CD14-positive monocyte (primary cell): ENCODE measurements at regions not wholly inside any gene's neighbourhood (a gene's known extent, or its start where the extent isn't known, plus 50 kb on each side); places are given as distances from the start of the nearest gene placed in this dataset.

Experiments
- DNase-seq, 3 donors: peaks; one replicate each; pipeline ENCODE4 v3.0.0-alpha.2; 2011 to 2022
- H2AFZ ChIP-seq: 2 replicates; pipeline ENCODE4 v1.6.0; 2012; ENCODE audit warnings: mild to moderate bottlenecking, low read depth, low read length, inconsistent platforms; ENCODE audit not compliant: insufficient read depth, poor library complexity, severe bottlenecking
- H3K27ac ChIP-seq, 2 donors: 1 replicate in 1 of 2; 2 replicates in 1 of 2; pipeline ENCODE4 v1.5.1; 2012 to 2013; ENCODE audit warnings: low read length in 2 of 2, control low read depth in 1 of 2, inconsistent platforms in 1 of 2, low read depth in 1 of 2, mild to moderate bottlenecking in 1 of 2
- H3K27me3 ChIP-seq, 2 donors: one replicate each; pipeline versions ENCODE4 v1.6.0 to v1.6.1; 2011 to 2013; ENCODE audit warnings: low read length in 2 of 2; ENCODE audit not compliant: control insufficient read depth in 2 of 2, insufficient read depth in 2 of 2
- H3K36me3 ChIP-seq, 2 donors: replicated peaks in 1 of 2; 1 replicate in 1 of 2; 2 replicates in 1 of 2; pipeline versions ENCODE4 v1.5.1 to v1.6.1; 2012 to 2013; ENCODE audit warnings: low read length in 2 of 2, control low read depth in 1 of 2, inconsistent platforms in 1 of 2, mild to moderate bottlenecking in 1 of 2; ENCODE audit not compliant: insufficient read depth in 2 of 2, control insufficient read depth in 1 of 2
- H3K4me1 ChIP-seq, 2 donors: 1 replicate in 1 of 2; 2 replicates in 1 of 2; pipeline versions ENCODE4 v1.5.1 to v1.6.1; 2012 to 2013; ENCODE audit warnings: low read length in 2 of 2, control low read depth in 1 of 2, inconsistent platforms in 1 of 2, mild to moderate bottlenecking in 1 of 2, moderate library complexity in 1 of 2; ENCODE audit not compliant: insufficient read depth in 2 of 2, control insufficient read depth in 1 of 2
- H3K4me2 ChIP-seq: replicated peaks from 2 replicates; pipeline ENCODE3; 2012; ENCODE audit warnings: low read length, moderate library complexity, mild to moderate bottlenecking; ENCODE audit not compliant: poor library complexity, severe bottlenecking; ENCODE audit errors: extremely low read depth
- H3K4me3 ChIP-seq, 3 experiments: fragments of 200-600 bp in 1 of 3; sonication (generic) in 1 of 3; replicated peaks in 1 of 3; 1 replicate in 2 of 3; 2 replicates in 1 of 3; pipeline ENCODE4 v1.5.1; 2011 to 2013; ENCODE audit warnings: low read length in 3 of 3, mild to moderate bottlenecking in 3 of 3, control low read depth in 2 of 3, low read depth in 2 of 3, inconsistent platforms in 1 of 3, moderate library complexity in 1 of 3
- H3K79me2 ChIP-seq: 2 replicates; pipeline ENCODE4 v1.6.0; 2012; ENCODE audit warnings: mild to moderate bottlenecking, control low read depth, inconsistent platforms, low read length, moderate library complexity; ENCODE audit not compliant: insufficient read depth
- H3K9ac ChIP-seq: 2 replicates; pipeline ENCODE4 v1.6.0; 2017; ENCODE audit warnings: low read length, mild to moderate bottlenecking; ENCODE audit not compliant: insufficient read depth, poor library complexity, severe bottlenecking
- H3K9me3 ChIP-seq, 2 donors: replicated peaks in 1 of 2; 1 replicate in 1 of 2; 2 replicates in 1 of 2; pipeline versions ENCODE4 v1.5.1 to v1.6.1; 2012 to 2013; ENCODE audit warnings: low read length in 2 of 2, control low read depth in 1 of 2; ENCODE audit not compliant: control insufficient read depth in 1 of 2, insufficient read depth in 1 of 2
- H4K20me1 ChIP-seq: 2 replicates; pipeline ENCODE4 v1.6.0; 2012; ENCODE audit warnings: mild to moderate bottlenecking, low read length, control low read depth, moderate library complexity; ENCODE audit not compliant: insufficient read depth
- H3K27ac Mint-ChIP-seq, 7 donors: one replicate each; pipeline ENCODE4 v1.8.0; 2020; ENCODE audit warnings: mild to moderate bottlenecking in 7 of 7, mixed read lengths in 7 of 7, moderate library complexity in 6 of 7, inconsistent platforms in 2 of 7
- H3K27me3 Mint-ChIP-seq, 3 donors: one replicate each; pipeline ENCODE4 v1.8.0; 2021 to 2022; ENCODE audit warnings: low read depth in 3 of 3, mild to moderate bottlenecking in 3 of 3, mixed read lengths in 3 of 3, moderate library complexity in 3 of 3, inconsistent platforms in 1 of 3
- H3K36me3 Mint-ChIP-seq, 2 donors: one replicate each; pipeline ENCODE4 v1.8.0; 2020; ENCODE audit warnings: mixed read lengths in 2 of 2, inconsistent platforms in 1 of 2, mild to moderate bottlenecking in 1 of 2
- H3K4me1 Mint-ChIP-seq: one replicate; pipeline ENCODE4 v1.8.0; 2020; ENCODE audit warnings: mild to moderate bottlenecking, mixed read lengths
- H3K4me3 Mint-ChIP-seq, 2 donors: one replicate each; pipeline ENCODE4 v1.8.0; 2020; ENCODE audit warnings: mild to moderate bottlenecking in 2 of 2, mixed read lengths in 2 of 2, moderate library complexity in 1 of 2
- H3K9me3 Mint-ChIP-seq, 7 donors: one replicate each; pipeline ENCODE4 v1.8.0; 2020 to 2022; ENCODE audit warnings: mixed read lengths in 7 of 7, mild to moderate bottlenecking in 6 of 7, moderate library complexity in 6 of 7, inconsistent platforms in 2 of 7
- WGBS: methylation state at CpG from one replicate; pipeline ENCODE4 v1.1.5; 2013; ENCODE audit warnings: missing lambda C conversion rate; ENCODE audit not compliant: insufficient coverage; 5-methylcytosine and 5-hydroxymethylcytosine counted together
- intact Hi-C, 2 donors: fragments of 100-400 bp; cut with micrococcal nuclease; formaldehyde crosslinking; loops; one replicate each; pipeline versions ENCODE4 v1.15.0 to v1.15.1; 2023
- TF ChIP-seq, protein P1 (sequence below): fragments of 200-600 bp; IDR thresholded peaks from one replicate; pipeline ENCODE4 v1.8.0; 2022; ENCODE audit warnings: antibody characterized with exemption, mild to moderate bottlenecking

DNA sequence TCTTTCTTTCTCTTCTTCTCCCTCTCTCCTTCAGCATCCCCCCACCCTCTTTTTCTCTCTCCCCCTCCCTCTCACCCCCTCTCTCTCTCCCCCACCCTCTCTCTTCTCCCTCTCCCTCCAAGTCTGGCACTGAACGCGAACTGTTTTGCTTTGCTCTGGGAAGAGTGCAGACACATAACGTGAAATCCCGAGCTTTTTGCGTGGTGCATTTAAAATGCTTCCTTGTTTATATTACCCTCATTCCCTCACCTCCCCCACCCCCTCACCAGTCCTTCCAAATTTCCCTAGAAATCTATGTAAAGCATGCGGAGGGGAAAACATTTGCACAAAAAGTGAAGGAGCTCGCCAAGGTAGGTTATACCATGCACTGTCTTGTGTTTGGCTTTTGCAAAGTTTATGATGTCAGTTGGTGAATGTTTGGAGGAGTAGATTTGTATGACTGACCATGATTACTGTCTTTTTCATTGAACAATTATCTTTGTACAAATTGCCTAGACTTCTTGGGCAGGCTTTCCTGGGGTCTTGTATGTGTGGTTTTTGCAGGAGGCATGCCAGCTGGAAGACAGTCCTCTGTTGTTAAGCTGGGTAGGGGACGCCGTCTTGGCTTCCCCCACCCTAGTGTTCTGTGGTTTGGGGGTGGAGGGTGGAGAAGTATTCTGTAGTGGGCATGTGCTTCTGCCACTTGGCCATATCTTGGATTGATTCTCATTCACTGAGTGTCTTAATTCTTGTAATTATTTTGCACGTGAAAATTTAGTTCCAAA, 123.7 kb upstream of the HSD17B12 start:
- no peak for DNase-seq
- Mint-ChIP-seq H3K27ac (no peak overlapping the region), H3K4me3 (peak overlapping the region in 1 of 2 donors; percentile 61), H3K36me3 (peaks cover 0 to 2% of the 10 kb centered on the region in 2 donors), H3K4me1 (peaks cover 2% of the 10 kb centered on the region), H3K9me3 (peaks cover 0 to 9% (median 2%) of the 10 kb centered on the region in 7 donors), H3K27me3 (peaks cover 74 to 77% (median 74%) of the 10 kb centered on the region in 3 donors)
- H2AFZ ChIP-seq, result no peak overlapping the region
- peaks cover 56 to 61% of the 10 kb centered on the region in 2 donors for H3K27me3 ChIP-seq
- H3K9ac ChIP-seq, result no peak overlapping the region
- H4K20me1 ChIP-seq, result no peaks in the 10 kb centered on the region
- intact Hi-C loops, result no loop called here
- H3K4me2 ChIP-seq, result no peak overlapping the region
- 0% methylated on average over 6 of the region's 10 CpGs for WGBS
- H3K4me3 ChIP-seq, result no peak overlapping the region
- no peaks in the 10 kb centered on the region for H3K36me3 ChIP-seq
- no peaks in the 10 kb centered on the region for H3K4me1 ChIP-seq
- no peaks in the 10 kb centered on the region for H3K9me3 ChIP-seq
- H3K79me2 ChIP-seq, result no peaks in the 10 kb centered on the region
- H3K27ac ChIP-seq, result no peak overlapping the region
- TF ChIP-seq, protein P1, sequence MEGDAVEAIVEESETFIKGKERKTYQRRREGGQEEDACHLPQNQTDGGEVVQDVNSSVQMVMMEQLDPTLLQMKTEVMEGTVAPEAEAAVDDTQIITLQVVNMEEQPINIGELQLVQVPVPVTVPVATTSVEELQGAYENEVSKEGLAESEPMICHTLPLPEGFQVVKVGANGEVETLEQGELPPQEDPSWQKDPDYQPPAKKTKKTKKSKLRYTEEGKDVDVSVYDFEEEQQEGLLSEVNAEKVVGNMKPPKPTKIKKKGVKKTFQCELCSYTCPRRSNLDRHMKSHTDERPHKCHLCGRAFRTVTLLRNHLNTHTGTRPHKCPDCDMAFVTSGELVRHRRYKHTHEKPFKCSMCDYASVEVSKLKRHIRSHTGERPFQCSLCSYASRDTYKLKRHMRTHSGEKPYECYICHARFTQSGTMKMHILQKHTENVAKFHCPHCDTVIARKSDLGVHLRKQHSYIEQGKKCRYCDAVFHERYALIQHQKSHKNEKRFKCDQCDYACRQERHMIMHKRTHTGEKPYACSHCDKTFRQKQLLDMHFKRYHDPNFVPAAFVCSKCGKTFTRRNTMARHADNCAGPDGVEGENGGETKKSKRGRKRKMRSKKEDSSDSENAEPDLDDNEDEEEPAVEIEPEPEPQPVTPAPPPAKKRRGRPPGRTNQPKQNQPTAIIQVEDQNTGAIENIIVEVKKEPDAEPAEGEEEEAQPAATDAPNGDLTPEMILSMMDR, result no peak

DNA sequence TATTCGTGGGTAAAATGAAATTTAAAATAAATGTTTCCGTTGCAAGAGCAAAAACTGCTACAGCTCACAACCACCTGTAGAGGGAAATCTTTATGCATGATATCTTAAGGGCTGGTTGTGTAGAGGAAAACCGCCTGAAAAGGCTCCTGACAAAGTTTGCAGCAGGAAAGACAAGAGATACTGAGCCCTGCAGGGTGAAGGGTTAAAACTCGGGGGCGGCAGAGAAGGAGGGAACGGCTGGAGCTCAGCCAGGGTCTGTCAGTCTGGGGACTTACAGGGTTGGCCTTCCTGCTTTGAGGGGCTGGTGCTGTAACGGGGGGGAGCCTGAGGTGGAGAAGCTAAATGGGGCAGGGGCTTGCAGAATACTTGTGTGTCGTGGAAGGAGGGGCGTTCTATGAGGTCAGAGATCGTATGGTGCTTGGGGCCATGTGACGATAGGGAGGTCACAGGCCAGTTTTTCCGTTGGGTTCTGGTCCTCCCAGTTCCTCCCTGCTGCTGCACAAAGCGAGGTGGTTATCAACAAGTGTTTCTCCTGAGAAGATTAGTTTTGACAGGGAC, 122.9 kb upstream of the HSD17B12 start:
- no peaks in the 10 kb centered on the region for H3K36me3 ChIP-seq

More for the DNA sequence above, 122.9 kb upstream of the HSD17B12 start:
- Histone ChIP-seq H3K79me2 (no peaks in the 10 kb centered on the region), H3K4me3 (no peak overlapping the region), H3K27ac (no peak overlapping the region), H3K9ac (no peak overlapping the region), H3K4me2 (no peak overlapping the region), H4K20me1 (no peaks in the 10 kb centered on the region), H2AFZ (no peak overlapping the region), H3K27me3 (peaks cover 56 to 61% of the 10 kb centered on the region in 2 donors), H3K9me3 (no peaks in the 10 kb centered on the region), H3K4me1 (no peaks in the 10 kb centered on the region)
- H3K27ac Mint-ChIP-seq, result no peak overlapping the region
- intact Hi-C loops, result no loop called here
- peaks cover 0 to 8% (median 2%) of the 10 kb centered on the region in 7 donors for H3K9me3 Mint-ChIP-seq
- TF ChIP-seq, protein P1, result no peak
- H3K4me1 Mint-ChIP-seq, result peaks cover 2% of the 10 kb centered on the region
- 3% methylated on average over 10 of the region's 13 CpGs for WGBS
- peaks cover 0 to 2% of the 10 kb centered on the region in 2 donors for H3K36me3 Mint-ChIP-seq
- DNase-seq, result no peak
- H3K27me3 Mint-ChIP-seq, result peaks cover 71 to 77% (median 74%) of the 10 kb centered on the region in 3 donors
- H3K4me3 Mint-ChIP-seq, result peak overlapping the region in 1 of 2 donors; percentile 69
